ENCODE measurements at regions not wholly inside any gene's neighbourhood (a gene's known extent, or its start where the extent isn't known, plus 50 kb on each side); places are given as distances from the start of the nearest gene placed in this dataset.
"Not testable (repeated sequence)": the region's sequence is repeated elsewhere in the genome, so short reads cannot be mapped to it uniquely, and the experiment has no call there.

DNA sequence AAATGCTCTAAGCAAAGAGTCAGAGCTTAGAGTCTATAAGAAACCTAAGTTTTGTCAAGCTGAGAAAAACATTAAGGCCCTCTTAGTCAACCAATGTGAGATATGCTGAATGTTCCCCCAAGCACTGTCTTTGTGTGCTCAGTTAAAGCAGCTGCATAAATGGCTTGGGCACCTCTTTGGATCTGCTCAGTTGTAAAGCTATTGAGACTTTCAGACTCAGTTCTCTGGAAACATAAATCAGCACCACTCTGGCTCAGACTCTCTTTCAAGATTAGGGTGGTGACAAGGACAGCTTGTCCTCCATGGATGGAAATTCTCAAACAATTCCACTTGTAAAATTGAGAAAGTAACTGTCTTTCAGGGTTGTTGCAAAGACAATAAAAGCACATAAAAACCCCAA lies 807.9 kb downstream of the PRELID2 start:
- peaks cover 3% of the 10 kb centered on the region for H3K9me3 Mint-ChIP-seq
- no peaks in the 10 kb centered on the region for H3K27me3 Mint-ChIP-seq
- POLR2A ChIA-PET, result no interaction called here
- H3K4me1 Mint-ChIP-seq (ENCODE audit: low read depth), result no peaks in the 10 kb centered on the region
- H3K4me3 Mint-ChIP-seq, result no peak overlapping the region
- H3K36me3 Mint-ChIP-seq, result no peaks in the 10 kb centered on the region
- no peak overlapping the region for H3K27ac Mint-ChIP-seq
- intact Hi-C loops (cut with micrococcal nuclease), result no loop called here
- no peak for DNase-seq
- CTCF ChIA-PET, result no interaction called here

DNA sequence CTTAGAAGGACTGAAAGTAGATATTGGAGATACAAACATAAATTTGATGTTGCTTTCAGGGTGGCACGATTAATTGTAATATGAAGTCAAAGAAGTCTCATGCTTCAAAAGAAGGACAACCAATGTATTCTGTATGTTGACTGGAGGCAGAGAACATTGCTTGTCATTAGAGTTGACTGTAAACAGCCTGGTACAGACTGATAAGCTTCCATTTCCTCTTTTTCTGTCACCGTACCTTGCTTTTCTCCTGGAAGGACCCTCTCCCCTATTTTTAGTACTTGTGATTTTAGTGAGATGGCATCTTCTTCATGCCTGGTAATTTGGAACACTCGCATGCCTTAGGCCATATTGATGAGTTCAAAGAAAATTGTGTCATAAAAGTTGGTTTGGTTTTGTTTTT lies 809.4 kb downstream of the PRELID2 start:
- no peak for DNase-seq
- ChIA-PET CTCF (no interaction called here), POLR2A (no interaction called here)
- Mint-ChIP-seq H3K4me1 (ENCODE audit: low read depth) (no peaks in the 10 kb centered on the region), H3K27ac (no peak overlapping the region), H3K36me3 (no peaks in the 10 kb centered on the region), H3K4me3 (no peak overlapping the region), H3K9me3 (peaks cover 3% of the 10 kb centered on the region), H3K27me3 (no peaks in the 10 kb centered on the region)
- intact Hi-C loops (cut with micrococcal nuclease), result no loop called here

DNA sequence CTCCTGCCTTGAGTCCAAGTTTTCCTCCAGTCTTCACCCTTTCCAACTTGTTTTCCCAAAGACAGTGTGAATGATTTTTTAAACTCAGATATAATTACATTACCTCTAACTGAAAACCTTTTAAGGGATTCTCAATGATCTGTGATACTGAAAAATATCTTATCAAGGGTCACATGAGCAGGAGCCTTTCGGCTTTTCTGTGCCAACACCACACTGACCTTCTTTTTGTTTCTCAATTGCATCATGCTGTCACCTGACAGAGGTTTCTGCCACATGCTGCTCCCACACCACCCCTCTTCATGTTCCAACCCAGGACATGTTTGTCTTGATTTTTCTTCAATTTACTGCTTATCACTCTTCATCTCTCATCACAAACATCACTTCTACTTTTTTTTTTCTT lies 820.0 kb downstream of the PRELID2 start:
- no peak overlapping the region for H3K4me3 Mint-ChIP-seq
- peaks cover 11% of the 10 kb centered on the region for H3K9me3 Mint-ChIP-seq
- CTCF ChIA-PET, result no interaction called here
- H3K4me1 Mint-ChIP-seq (ENCODE audit: low read depth), result no peaks in the 10 kb centered on the region
- H3K36me3 Mint-ChIP-seq, result no peaks in the 10 kb centered on the region
- POLR2A ChIA-PET, result no interaction called here
- H3K27me3 Mint-ChIP-seq, result no peaks in the 10 kb centered on the region
- no peak for DNase-seq
- no peak overlapping the region for H3K27ac Mint-ChIP-seq
- intact Hi-C loops (cut with micrococcal nuclease), result no loop called here

DNA sequence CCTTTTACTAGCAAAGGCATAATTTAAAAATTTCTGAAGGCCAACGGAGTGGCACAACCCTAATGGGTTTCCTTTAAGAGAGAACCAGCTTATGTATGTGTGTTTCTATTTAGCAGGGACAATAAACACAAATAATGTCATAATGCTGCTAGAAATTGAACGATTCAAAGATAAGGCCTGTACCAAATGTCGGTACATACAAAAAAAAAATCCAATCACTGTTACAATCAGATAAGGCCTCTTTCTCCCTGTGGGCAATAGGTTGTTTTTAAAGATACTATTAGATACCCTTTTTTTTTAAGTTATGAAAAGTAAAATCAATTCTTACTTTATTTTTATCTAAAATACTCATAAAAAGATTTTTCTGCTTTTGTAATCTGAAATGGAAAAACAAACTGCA lies 821.0 kb downstream of the PRELID2 start:
- POLR2A ChIA-PET, result no interaction called here
- H3K4me1 Mint-ChIP-seq (ENCODE audit: low read depth), result no peaks in the 10 kb centered on the region
- DNase-seq, result no peak
- no peak overlapping the region for H3K27ac Mint-ChIP-seq
- H3K36me3 Mint-ChIP-seq, result no peaks in the 10 kb centered on the region
- no peak overlapping the region for H3K4me3 Mint-ChIP-seq
- H3K9me3 Mint-ChIP-seq, result peaks cover 11% of the 10 kb centered on the region
- H3K27me3 Mint-ChIP-seq, result no peaks in the 10 kb centered on the region
- CTCF ChIA-PET, result no interaction called here
- intact Hi-C loops (cut with micrococcal nuclease), result no loop called here

DNA sequence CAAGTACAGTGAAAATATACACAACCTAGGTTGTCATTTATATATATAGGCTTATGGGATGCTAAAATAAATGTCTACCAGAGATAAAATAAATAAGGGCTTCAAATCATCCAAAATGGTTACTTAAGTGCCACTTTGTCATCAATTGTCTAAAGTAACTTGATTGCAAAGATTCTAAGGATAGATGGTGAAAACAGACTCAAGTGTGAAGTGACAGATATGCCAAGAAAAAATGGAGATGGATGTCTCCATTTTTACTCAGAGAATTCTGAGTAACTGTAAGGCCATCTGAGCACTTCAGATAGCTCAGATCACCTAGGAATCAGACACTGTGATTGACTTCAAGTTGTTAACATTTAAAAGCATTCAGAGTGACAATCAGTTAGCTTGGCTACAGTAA lies 824.3 kb downstream of the PRELID2 start:
- DNase-seq, result no peak
- H3K27me3 Mint-ChIP-seq, result no peaks in the 10 kb centered on the region
- H3K27ac Mint-ChIP-seq, result no peak overlapping the region
- intact Hi-C loops (cut with micrococcal nuclease), result no loop called here
- H3K4me3 Mint-ChIP-seq, result no peak overlapping the region
- peaks cover 4% of the 10 kb centered on the region for H3K9me3 Mint-ChIP-seq
- no peaks in the 10 kb centered on the region for H3K4me1 Mint-ChIP-seq (ENCODE audit: low read depth)
- H3K36me3 Mint-ChIP-seq, result no peaks in the 10 kb centered on the region
- POLR2A ChIA-PET, result no interaction called here
- CTCF ChIA-PET, result no interaction called here

DNA sequence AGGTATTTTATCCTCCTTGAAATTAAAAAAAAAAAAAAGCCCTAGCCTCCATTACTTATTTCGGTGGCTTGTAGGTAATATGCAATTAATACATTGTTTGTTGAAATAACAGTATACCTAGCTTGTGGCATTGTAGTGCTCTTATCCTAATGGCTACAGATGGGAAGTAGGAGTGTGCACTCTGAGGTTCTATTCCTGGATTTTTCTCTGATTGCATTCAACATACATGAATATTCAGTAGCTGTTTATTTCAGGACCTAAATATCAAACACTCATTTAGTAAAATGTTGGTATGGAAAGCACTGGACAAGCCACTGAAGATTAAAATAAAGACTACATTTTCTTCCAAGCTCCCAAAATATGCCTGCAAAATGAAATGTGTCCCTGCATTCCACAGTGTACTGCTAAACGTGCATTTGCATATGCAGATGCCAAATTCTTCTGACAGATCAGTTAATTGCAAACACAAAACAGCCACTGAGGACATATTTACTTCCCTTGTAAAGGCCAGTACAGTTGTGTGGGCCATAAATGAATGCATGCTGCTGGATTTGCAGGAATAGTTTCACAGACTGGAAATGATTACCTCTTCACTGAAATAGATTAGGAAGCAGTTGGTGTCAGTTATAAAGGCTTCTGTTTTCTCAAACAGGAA lies 826.1 kb downstream of the PRELID2 start:
- no peaks in the 10 kb centered on the region for H3K27me3 Mint-ChIP-seq
- intact Hi-C loops (cut with micrococcal nuclease), result no loop called here
- no peaks in the 10 kb centered on the region for H3K36me3 Mint-ChIP-seq
- no peak overlapping the region for H3K4me3 Mint-ChIP-seq
- no peaks in the 10 kb centered on the region for H3K4me1 Mint-ChIP-seq (ENCODE audit: low read depth)
- DNase-seq, result no peak
- H3K27ac Mint-ChIP-seq, result no peak overlapping the region
- CTCF ChIA-PET, result no interaction called here
- peaks cover 6% of the 10 kb centered on the region for H3K9me3 Mint-ChIP-seq
- POLR2A ChIA-PET, result no interaction called here

DNA sequence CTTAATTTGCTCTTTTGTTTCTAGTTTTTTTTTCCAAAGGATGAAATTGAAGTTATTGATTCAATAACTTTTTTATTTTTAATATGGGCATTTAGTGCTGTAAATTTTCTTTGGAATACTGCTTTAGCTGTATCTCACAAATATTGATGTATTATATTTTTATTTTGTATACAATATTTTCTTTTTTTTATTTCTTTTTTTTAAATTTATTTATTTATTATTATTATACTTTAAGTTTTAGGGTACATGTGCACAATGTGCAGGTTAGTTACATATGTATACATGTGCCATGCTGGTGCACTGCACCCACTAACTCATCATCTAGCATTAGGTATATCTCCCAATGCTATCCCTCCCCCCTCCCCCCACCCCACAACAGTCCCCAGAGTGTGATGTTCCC lies 823.7 kb downstream of the KCTD16 start:
- H3K36me3 Mint-ChIP-seq; POLR2A ChIA-PET; H3K27ac Mint-ChIP-seq; intact Hi-C loops (cut with micrococcal nuclease); H3K27me3 Mint-ChIP-seq; DNase-seq; H3K4me1 Mint-ChIP-seq (ENCODE audit: low read depth); H3K4me3 Mint-ChIP-seq; CTCF ChIA-PET: not testable (repeated sequence)
- peaks cover 14% of the 10 kb centered on the region for H3K9me3 Mint-ChIP-seq

DNA sequence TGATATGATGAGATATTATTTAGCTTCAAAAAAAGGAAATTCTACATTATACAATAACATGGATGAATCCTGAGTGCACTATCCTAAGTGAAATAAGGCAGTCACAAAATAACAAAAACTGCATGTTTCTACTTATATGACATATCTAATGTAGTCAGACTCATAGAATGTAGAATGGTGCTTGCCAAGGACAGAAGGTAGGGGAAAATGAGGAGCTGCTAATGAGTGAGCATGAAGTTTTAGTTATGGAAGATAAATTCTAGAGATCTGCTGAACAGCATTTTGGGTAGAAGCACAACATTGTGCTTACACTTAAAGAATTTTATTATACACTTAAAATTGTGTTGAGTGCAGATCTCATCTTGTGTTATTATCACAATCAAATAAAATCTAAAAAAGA lies 812.4 kb downstream of the KCTD16 start:
- H3K4me3 Mint-ChIP-seq, result no peak overlapping the region
- H3K9me3 Mint-ChIP-seq, result peaks cover 13% of the 10 kb centered on the region
- no peaks in the 10 kb centered on the region for H3K27me3 Mint-ChIP-seq
- no peak for DNase-seq
- ChIA-PET POLR2A (no interaction called here), CTCF (no interaction called here)
- no peaks in the 10 kb centered on the region for H3K36me3 Mint-ChIP-seq
- no peak overlapping the region for H3K27ac Mint-ChIP-seq
- intact Hi-C loops (cut with micrococcal nuclease), result no loop called here
- no peaks in the 10 kb centered on the region for H3K4me1 Mint-ChIP-seq (ENCODE audit: low read depth)

DNA sequence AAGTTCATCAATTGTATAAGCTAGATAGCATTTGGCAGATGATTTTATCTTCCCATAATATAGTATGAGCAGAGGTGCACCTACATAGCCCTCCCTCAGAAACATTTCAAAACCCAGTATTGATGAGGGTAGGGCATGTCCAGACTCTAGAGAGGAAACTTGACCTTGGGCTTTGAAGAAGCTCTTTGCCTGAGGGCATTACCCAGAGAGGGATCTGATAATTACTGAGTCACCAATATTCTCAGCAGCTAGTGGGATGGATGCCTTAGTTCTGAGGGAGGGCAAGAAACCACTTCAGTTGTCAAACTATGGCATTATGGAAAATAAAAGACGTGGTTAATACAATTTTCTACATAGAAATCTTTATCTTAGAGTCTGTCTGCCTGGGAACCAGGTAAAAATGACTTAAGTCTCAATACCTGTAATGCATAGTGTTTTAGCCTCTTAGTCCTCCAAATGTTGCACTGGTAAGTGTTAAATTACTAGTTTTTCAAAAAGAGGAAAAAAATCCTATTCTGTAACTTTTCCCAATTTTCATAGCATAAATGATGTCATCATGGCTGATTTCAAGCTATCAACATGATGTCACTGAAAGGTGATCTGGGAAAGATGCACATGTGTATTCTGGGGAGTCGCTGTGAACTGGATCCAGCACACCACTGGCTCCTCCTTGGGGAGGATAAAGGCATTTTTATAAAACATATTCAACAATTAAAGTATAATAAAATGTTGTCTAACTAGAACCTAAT lies 809.0 kb downstream of the KCTD16 start:
- Mint-ChIP-seq H3K4me1 (ENCODE audit: low read depth) (no peaks in the 10 kb centered on the region), H3K27me3 (no peaks in the 10 kb centered on the region)
- no peak for DNase-seq

DNA sequence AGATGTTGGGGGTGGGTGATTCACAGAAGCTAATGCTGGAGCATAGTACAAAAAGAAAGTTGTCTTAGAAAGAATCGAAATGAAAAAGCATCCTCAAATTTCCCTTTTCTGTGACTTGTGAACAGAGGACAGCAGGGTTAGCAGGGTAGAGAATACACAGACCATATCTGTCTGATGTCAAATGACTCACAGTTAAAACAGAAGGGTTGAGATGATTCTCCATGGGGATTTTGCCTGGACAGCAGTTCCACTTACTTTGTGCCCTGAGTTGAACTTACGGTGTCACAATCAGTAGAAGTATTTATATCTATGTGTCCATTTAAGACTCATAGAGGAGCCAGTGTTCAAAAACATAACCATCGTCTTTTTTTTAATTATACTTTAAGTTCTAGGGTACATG lies 801.6 kb downstream of the KCTD16 start:
- intact Hi-C loops (cut with micrococcal nuclease), result no loop called here
- Mint-ChIP-seq H3K36me3 (no peaks in the 10 kb centered on the region), H3K4me1 (ENCODE audit: low read depth) (no peaks in the 10 kb centered on the region), H3K4me3 (no peak overlapping the region), H3K9me3 (peaks cover 22% of the 10 kb centered on the region), H3K27me3 (no peaks in the 10 kb centered on the region), H3K27ac (no peak overlapping the region)
- CTCF ChIA-PET, result no interaction called here
- DNase-seq, result no peak
- POLR2A ChIA-PET, result no interaction called here

More for the DNA sequence above, 809.0 kb downstream of the KCTD16 start:
- H3K36me3 Mint-ChIP-seq, result no peaks in the 10 kb centered on the region
- ChIA-PET CTCF (no interaction called here), POLR2A (no interaction called here)
- no peak overlapping the region for H3K27ac Mint-ChIP-seq
- intact Hi-C loops (cut with micrococcal nuclease), result no loop called here
- no peak overlapping the region for H3K4me3 Mint-ChIP-seq
- H3K9me3 Mint-ChIP-seq, result peaks cover 15% of the 10 kb centered on the region

DNA sequence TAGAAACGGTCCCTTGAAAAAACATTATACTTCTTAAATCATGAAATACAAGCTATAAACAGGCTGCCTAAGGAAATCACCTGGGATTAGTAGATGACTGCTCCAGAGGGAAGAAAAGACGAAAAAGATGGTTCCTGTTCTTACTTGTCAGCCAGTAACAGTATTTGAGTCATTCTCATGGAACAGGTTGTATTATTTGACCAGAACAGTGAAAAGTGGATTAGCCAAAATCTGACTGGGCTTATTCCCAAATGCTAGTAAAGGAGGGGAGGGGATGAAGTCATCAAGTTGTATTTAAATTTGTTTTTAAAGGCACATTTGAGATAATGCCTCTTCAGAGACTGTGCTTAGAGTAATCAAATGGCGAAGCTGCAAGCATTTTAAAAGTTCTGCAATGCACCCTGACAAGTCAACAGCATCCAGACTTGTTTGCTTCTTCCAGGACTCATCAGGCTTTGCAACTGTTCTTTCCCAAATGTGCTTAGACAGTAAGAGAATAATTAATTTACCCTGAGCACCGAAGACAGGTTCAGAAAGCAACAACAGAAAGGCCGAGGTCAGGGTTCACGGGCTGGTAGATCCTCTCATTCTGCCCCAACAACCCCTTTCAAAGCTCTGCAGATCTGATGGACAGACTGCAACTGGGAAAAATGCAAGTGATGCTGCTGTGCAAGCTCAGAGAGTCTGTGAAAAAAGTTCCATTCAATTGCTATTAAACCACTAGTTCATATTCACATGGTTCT lies 800.6 kb downstream of the KCTD16 start:
- ChIA-PET CTCF (no interaction called here), POLR2A (no interaction called here)
- no peaks in the 10 kb centered on the region for H3K27me3 Mint-ChIP-seq
- H3K36me3 Mint-ChIP-seq, result no peaks in the 10 kb centered on the region
- H3K27ac Mint-ChIP-seq, result no peak overlapping the region
- intact Hi-C loops (cut with micrococcal nuclease), result no loop called here
- H3K9me3 Mint-ChIP-seq, result peaks cover 23% of the 10 kb centered on the region
- DNase-seq, result no peak
- no peak overlapping the region for H3K4me3 Mint-ChIP-seq
- H3K4me1 Mint-ChIP-seq (ENCODE audit: low read depth), result no peaks in the 10 kb centered on the region

DNA sequence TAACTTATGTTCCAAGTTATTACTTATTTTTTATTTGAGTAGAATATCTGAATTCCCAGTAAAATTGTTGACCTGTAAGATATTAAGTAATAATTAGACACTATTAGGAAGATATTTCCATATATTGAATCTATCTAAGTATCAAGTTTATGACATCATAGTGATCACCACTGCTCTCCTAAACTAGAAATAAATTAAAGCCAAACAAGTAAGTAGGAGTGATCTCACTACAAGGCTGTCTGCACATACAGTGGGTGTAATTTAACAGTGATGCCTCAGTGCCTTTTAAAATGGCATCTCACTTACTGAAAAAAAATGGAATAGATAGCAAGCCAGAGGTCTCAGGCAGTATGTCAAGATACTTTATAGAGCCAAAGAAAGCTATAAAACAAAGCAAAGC lies 789.6 kb downstream of the KCTD16 start:
- no peak for DNase-seq
- Mint-ChIP-seq H3K27ac (no peak overlapping the region), H3K9me3 (no peaks in the 10 kb centered on the region), H3K4me1 (ENCODE audit: low read depth) (no peaks in the 10 kb centered on the region), H3K27me3 (no peaks in the 10 kb centered on the region), H3K36me3 (no peaks in the 10 kb centered on the region), H3K4me3 (no peak overlapping the region)
- intact Hi-C loops (cut with micrococcal nuclease), result no loop called here
- CTCF ChIA-PET, result interaction anchor here (0.6 kb wide), 1 partner anchor 1302 kb away, joined by 3 read pairs; no protein-coding TSS in a partner anchor
- POLR2A ChIA-PET, result no interaction called here

DNA sequence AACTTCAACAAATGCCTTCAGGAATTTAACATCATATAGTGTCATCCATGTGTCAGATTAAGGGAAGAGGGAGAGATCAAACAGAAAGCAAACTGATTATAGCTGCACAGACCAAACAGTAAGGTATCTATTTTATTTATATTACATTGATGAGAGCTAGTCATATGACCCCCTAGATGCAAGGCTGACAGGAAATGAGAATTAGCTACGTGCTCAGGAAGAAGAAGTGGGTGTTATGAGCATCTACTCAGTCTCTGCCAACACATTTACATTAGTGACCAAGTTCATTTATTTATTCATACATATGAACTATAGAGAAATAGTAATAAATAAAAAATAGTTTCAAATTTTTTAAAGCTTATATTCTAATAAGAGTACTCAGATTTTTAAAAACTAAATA lies 787.3 kb downstream of the KCTD16 start:
- Mint-ChIP-seq H3K9me3 (no peaks in the 10 kb centered on the region), H3K4me1 (ENCODE audit: low read depth) (no peaks in the 10 kb centered on the region), H3K36me3 (no peaks in the 10 kb centered on the region), H3K4me3 (no peak overlapping the region), H3K27ac (no peak overlapping the region), H3K27me3 (no peaks in the 10 kb centered on the region)
- POLR2A ChIA-PET, result no interaction called here
- no peak for DNase-seq
- CTCF ChIA-PET, result no interaction called here
- intact Hi-C loops (cut with micrococcal nuclease), result no loop called here

Data from activated CD4-positive, alpha-beta memory T cell treated with anti-CD3 and anti-CD28 coated beads for 36 hours (primary cell).